ENCODE measurements at regions not wholly inside any gene's neighbourhood (a gene's known extent, or its start where the extent isn't known, plus 50 kb on each side); places are given as distances from the start of the nearest gene placed in this dataset.

DNA sequence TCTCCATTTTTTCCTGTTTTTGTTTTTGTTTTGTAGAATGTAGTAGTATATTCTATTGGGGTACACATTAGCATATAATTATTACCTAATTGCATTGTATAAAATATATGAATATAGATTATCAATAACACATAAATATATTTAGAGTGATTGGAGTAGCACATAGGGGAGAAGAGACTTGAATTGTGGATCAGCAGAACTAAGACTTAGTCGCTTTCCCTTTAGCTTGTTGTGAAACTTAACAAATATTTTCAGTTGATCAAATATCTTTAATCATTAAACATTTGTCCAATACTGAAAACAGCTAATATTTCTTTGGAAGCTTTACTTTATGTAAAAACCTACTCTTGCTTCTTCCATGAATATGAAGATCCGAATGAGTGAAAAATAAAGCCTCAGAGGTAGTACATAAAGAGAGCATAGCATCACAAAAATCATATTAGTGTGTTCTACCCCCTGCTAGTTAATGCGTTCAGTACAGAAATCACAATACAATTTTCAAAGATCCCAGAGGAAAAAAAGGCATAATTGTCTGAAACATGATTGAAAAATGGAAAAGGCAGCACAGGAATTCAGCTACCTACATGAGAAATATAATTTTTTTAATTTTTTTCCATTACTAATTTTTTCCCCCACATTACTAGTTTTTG is 1348.0 kb upstream of the PRR20A start:
- in situ Hi-C loops (cut with HindIII; ENCODE audit: low pct_ligation_motif_present, low sequenced_read_pairs), result no loop called here
- TF ChIP-seq, protein P1, sequence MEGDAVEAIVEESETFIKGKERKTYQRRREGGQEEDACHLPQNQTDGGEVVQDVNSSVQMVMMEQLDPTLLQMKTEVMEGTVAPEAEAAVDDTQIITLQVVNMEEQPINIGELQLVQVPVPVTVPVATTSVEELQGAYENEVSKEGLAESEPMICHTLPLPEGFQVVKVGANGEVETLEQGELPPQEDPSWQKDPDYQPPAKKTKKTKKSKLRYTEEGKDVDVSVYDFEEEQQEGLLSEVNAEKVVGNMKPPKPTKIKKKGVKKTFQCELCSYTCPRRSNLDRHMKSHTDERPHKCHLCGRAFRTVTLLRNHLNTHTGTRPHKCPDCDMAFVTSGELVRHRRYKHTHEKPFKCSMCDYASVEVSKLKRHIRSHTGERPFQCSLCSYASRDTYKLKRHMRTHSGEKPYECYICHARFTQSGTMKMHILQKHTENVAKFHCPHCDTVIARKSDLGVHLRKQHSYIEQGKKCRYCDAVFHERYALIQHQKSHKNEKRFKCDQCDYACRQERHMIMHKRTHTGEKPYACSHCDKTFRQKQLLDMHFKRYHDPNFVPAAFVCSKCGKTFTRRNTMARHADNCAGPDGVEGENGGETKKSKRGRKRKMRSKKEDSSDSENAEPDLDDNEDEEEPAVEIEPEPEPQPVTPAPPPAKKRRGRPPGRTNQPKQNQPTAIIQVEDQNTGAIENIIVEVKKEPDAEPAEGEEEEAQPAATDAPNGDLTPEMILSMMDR (IDR thresholded peaks at IDR 0.05; ENCODE audit: low read depth, low read length, missing control alignments), result no peak
- H3K4me3 ChIP-seq (ENCODE audit: low read depth, low read length), result no peak overlapping the region
- no peak for DNase-seq
- no peaks in the 10 kb centered on the region for H3K36me3 ChIP-seq (replicated peaks)
- H3K27me3 ChIP-seq (replicated peaks), result no peaks in the 10 kb centered on the region
- H3K27ac ChIP-seq, result no peak overlapping the region

- no peak overlapping the region for H3K4me3 ChIP-seq (ENCODE audit: low read depth, low read length)
- no peaks in the 10 kb centered on the region for H3K27me3 ChIP-seq (replicated peaks)
- DNase-seq, result no peak
- no peaks in the 10 kb centered on the region for H3K36me3 ChIP-seq (replicated peaks)
- no peak overlapping the region for H3K27ac ChIP-seq
- TF ChIP-seq, protein P1 (IDR thresholded peaks at IDR 0.05; ENCODE audit: low read depth, low read length, missing control alignments), result no peak
- in situ Hi-C loops (cut with HindIII; ENCODE audit: low pct_ligation_motif_present, low sequenced_read_pairs), result no loop called here
Measured at GRCh38 chr13:55815458-55816033, 1325.2 kb upstream of the PRR20A start.

DNA sequence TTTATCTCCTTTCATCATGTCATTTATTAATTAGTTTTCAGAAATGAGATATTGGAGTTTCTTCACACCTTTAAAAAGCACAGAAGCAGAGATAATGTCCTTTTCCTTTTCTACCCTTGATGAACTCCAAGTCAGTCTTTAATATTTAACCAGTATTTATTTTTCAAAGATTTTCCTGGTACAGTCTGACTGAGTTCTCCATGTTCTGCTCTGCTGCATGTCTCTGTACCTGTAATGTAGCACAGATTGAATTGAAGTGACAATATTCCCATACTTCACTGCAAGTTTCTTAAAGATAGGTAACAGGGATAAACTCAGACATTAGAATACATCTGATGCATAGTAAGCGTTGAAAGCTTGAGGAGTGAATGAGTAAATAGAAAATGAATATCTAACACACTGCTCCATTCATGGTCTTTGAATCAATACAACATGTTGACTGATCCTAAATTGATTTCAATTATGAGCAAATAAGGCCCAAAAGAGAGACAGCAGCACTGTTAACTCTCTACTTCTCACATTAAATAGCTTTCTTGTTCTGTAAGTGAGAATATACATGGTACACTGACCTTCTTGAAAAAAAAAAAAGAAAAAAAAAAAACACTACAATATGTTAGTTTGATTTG is 1323.6 kb upstream of the PRR20A start:
- TF ChIP-seq, protein P1 (IDR thresholded peaks at IDR 0.05; ENCODE audit: low read depth, low read length, missing control alignments), result no peak
- no peaks in the 10 kb centered on the region for H3K27me3 ChIP-seq (replicated peaks)
- H3K36me3 ChIP-seq (replicated peaks), result no peaks in the 10 kb centered on the region
- in situ Hi-C loops (cut with HindIII; ENCODE audit: low pct_ligation_motif_present, low sequenced_read_pairs), result no loop called here
- H3K4me3 ChIP-seq (ENCODE audit: low read depth, low read length), result no peak overlapping the region
- H3K27ac ChIP-seq, result no peak overlapping the region
- no peak for DNase-seq

DNA sequence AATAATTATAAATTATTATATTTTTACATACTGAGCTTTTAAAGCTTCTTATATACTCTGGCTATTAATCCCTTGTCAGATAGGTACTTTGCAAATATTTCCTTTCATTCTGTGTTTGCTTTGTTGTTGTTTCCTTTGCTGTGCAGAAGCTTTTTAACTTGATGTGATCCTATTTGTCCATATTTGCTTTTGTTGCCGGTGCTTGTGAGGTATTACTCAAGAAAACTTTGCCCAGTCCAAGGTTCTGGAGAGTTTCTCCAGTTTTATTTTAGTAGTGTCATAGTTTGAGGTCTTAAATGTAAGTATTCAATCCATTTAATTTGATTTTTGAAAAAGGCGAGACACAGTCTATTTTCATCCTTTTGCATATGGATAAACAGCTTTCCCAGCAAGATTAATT is 1319.9 kb upstream of the PRR20A start:
- TF ChIP-seq, protein P1 (IDR thresholded peaks at IDR 0.05; ENCODE audit: low read depth, low read length, missing control alignments), result no peak
- no peak overlapping the region for H3K27ac ChIP-seq
- no peak overlapping the region for H3K4me3 ChIP-seq (ENCODE audit: low read depth, low read length)
- DNase-seq, result no peak
- in situ Hi-C loops (cut with HindIII; ENCODE audit: low pct_ligation_motif_present, low sequenced_read_pairs), result no loop called here
- H3K36me3 ChIP-seq (replicated peaks), result no peaks in the 10 kb centered on the region
- H3K27me3 ChIP-seq (replicated peaks), result no peaks in the 10 kb centered on the region

DNA sequence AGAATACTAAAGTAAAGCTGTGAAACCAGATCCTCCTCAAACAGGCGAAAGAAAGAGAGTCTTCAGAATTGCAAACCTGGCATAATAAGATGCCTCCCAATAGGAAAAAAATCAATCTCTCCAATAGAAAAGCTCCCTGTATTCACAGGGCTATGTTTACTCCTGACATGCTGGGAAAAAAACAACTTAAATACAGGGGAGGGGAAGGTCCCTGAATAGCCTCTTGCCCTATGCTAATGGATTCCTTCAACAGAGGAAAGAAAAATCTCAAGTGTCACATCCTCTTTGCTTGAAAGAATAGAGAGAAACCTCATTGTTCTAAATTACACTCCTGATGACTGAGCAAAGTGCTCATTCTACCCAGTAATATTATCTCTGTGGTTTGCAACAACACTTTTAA is 1271.1 kb upstream of the PRR20A start:
- Histone ChIP-seq H3K36me3 (replicated peaks) (no peaks in the 10 kb centered on the region), H3K4me3 (ENCODE audit: low read depth, low read length) (no peak overlapping the region), H3K27me3 (replicated peaks) (no peaks in the 10 kb centered on the region), H3K27ac (no peak overlapping the region)
- TF ChIP-seq, protein P1 (IDR thresholded peaks at IDR 0.05; ENCODE audit: low read depth, low read length, missing control alignments), result no peak
- DNase-seq, result no peak
- in situ Hi-C loops (cut with HindIII; ENCODE audit: low pct_ligation_motif_present, low sequenced_read_pairs), result no loop called here
